ENCODE measurements at regions not wholly inside any gene's neighbourhood (a gene's known extent, or its start where the extent isn't known, plus 50 kb on each side); places are given as distances from the start of the nearest gene placed in this dataset.

GRCh38 chr9:2502760-2503159, 118.8 kb upstream of the VLDLR start:
- DNase-seq (ENCODE audit: low read depth), result no peak
- Histone ChIP-seq H3K36me3 (ENCODE audit: control insufficient read depth, insufficient read depth, low read length) (no peaks in the 10 kb centered on the region), H3K4me3 (ENCODE audit: low read depth, low read length) (no peak overlapping the region), H3K27me3 (ENCODE audit: control insufficient read depth, insufficient read depth, low read length) (no peaks in the 10 kb centered on the region)
- no peak for TF ChIP-seq CTCF (IDR thresholded peaks at IDR 0.05; ENCODE audit: insufficient read depth, low read length, poor library complexity, severe bottlenecking)

DNA sequence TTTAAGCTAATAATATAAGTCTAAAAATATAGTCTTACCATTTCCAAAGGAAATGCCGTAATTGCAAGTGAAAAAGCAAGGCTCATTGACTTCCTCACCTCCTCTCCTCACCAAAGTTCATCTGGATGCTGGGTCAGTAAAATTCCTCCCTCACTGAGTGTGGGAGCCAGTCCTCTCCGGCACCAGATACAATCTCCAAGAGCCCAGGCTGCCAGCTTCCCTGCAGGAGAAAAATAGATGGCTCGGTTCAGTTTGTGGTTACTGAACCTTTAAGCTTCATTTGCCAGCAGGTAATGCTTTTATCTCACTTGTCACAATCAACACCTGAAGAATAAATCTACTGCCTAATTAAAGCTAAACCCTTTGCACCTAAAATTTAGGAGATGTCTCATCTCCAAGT, 115.3 kb upstream of the VLDLR start:
- TF ChIP-seq CTCF (IDR thresholded peaks at IDR 0.05; ENCODE audit: insufficient read depth, low read length, poor library complexity, severe bottlenecking), result no peak
- Histone ChIP-seq H3K27me3 (ENCODE audit: control insufficient read depth, insufficient read depth, low read length) (no peaks in the 10 kb centered on the region), H3K36me3 (ENCODE audit: control insufficient read depth, insufficient read depth, low read length) (no peaks in the 10 kb centered on the region), H3K4me3 (ENCODE audit: low read depth, low read length) (no peak overlapping the region)
- DNase-seq (ENCODE audit: low read depth), result no peak

GRCh38 chr9:2523591-2523990, 98.0 kb upstream of the VLDLR start:
- TF ChIP-seq CTCF (IDR thresholded peaks at IDR 0.05; ENCODE audit: insufficient read depth, low read length, poor library complexity, severe bottlenecking), result no peak
- no peak overlapping the region for H3K4me3 ChIP-seq (ENCODE audit: low read depth, low read length)
- no peaks in the 10 kb centered on the region for H3K27me3 ChIP-seq (ENCODE audit: control insufficient read depth, insufficient read depth, low read length)
- DNase-seq (ENCODE audit: low read depth), result no peak
- no peaks in the 10 kb centered on the region for H3K36me3 ChIP-seq (ENCODE audit: control insufficient read depth, insufficient read depth, low read length)

DNA sequence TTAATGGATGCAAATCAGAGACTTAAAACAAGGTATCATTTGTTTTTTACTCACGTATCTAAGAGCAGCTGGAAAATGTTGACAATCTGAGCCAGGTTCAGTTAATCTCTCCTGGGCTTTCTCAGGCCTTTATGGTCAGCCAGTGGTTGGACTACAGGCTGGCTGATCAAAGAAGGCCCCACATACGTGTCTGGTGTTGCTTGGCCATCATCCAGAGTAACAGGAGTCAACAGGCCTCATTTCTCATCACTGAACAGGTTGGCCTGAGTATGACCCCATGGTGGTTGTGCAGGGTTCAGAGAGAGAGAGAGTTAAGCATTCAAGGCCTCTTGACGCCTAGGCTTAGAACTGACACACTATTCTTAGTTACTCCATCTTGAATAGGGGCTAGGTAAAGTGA, 97.0 kb upstream of the VLDLR start:
- no peaks in the 10 kb centered on the region for H3K27me3 ChIP-seq (ENCODE audit: control insufficient read depth, insufficient read depth, low read length)
- DNase-seq (ENCODE audit: low read depth), result no peak
- no peak overlapping the region for H3K4me3 ChIP-seq (ENCODE audit: low read depth, low read length)
- H3K36me3 ChIP-seq (ENCODE audit: control insufficient read depth, insufficient read depth, low read length), result no peaks in the 10 kb centered on the region
- TF ChIP-seq CTCF (IDR thresholded peaks at IDR 0.05; ENCODE audit: insufficient read depth, low read length, poor library complexity, severe bottlenecking), result no peak

DNA sequence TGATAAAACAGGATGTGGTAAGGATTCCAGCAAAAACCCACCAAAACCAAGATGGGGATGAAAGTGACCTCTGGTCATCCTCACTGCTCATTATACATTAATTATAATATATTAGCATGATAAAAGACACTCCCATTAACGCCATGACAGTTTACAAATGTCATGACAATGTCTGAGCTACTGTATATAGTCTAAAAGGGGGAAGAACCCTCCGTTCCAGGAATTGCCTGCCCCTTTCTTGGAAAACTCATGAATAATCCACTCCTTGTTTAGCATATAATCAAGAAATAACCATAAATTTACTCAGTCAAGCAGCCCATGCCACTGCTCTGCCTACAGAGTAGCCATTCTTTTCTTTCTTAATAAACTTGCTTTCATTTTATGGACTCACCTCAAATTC, 96.4 kb upstream of the VLDLR start:
- Histone ChIP-seq H3K27me3 (ENCODE audit: control insufficient read depth, insufficient read depth, low read length) (no peaks in the 10 kb centered on the region), H3K4me3 (ENCODE audit: low read depth, low read length) (no peak overlapping the region), H3K36me3 (ENCODE audit: control insufficient read depth, insufficient read depth, low read length) (no peaks in the 10 kb centered on the region)
- DNase-seq (ENCODE audit: low read depth), result no peak
- TF ChIP-seq CTCF (IDR thresholded peaks at IDR 0.05; ENCODE audit: insufficient read depth, low read length, poor library complexity, severe bottlenecking), result no peak

DNA sequence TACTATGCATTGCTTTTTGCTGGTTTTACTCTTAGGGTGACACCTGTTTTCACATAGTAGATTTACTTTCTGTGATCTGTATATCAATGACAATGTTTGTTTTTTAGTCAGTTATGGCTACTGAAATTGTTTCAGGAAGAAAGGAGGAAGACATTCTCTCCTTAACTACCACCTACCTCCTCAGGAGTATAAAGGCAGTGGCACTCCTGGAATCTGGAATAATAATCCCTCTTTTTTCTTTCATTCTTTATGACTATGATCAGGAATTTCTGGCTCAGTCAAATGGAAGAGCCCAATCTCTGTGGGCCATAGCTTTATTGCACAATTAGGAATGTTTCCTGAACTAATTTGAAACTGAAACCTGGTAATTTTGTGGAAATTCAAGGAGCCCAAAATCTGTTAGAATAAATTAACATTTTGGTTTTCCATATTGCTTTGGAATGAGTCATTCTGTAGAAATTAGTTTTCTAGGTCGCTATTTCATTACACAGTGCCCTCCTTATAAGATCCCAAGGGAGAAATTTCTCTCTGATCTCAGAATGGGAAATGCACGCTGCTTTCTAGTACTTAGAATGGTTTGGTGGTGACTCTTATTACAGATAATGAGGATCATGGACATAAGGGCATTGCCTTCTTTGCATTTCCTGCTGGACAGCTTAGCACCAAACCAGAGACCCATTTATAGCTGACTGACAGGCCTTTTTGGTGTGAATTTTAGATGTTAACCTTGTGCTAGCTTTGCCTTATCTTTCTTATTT, 95.3 kb upstream of the VLDLR start:
- no peak for TF ChIP-seq CTCF (IDR thresholded peaks at IDR 0.05; ENCODE audit: insufficient read depth, low read length, poor library complexity, severe bottlenecking)
- Histone ChIP-seq H3K27me3 (ENCODE audit: control insufficient read depth, insufficient read depth, low read length) (no peaks in the 10 kb centered on the region), H3K4me3 (ENCODE audit: low read depth, low read length) (no peak overlapping the region), H3K36me3 (ENCODE audit: control insufficient read depth, insufficient read depth, low read length) (no peaks in the 10 kb centered on the region)
- no peak for DNase-seq (ENCODE audit: low read depth)
